COR-L47 (cell line): ENCODE measurements at regions not wholly inside any gene's neighbourhood (a gene's known extent, or its start where the extent isn't known, plus 50 kb on each side); places are given as distances from the start of the nearest gene placed in this dataset.
"Not testable (repeated sequence)": the region's sequence is repeated elsewhere in the genome, so short reads cannot be mapped to it uniquely, and the experiment has no call there.

Source experiments
- DNase-seq: peaks from one replicate; lab custom pipeline; 2025; lab: John Stamatoyannopoulos, UW

- no peak for DNase-seq
Observed at GRCh38 chr5:36390640-36391039, 88.9 kb upstream of the RANBP3L start.

- DNase-seq = no peak
Observed at GRCh38 chr5:36392186-36392585, 90.5 kb upstream of the RANBP3L start.

GRCh38 chr5:36392818-36393217 is 91.1 kb upstream of the RANBP3L start:
- no peak for DNase-seq

- DNase-seq = no peak
Observed at GRCh38 chr5:36393656-36394428, 92.1 kb upstream of the RANBP3L start.

- no peak for DNase-seq
Observed at GRCh38 chr5:36395260-36395659, 93.6 kb upstream of the RANBP3L start.

GRCh38 chr5:36395947-36396346 is 94.2 kb upstream of the RANBP3L start:
- DNase-seq = not testable (repeated sequence)

- no peak for DNase-seq
Observed at GRCh38 chr5:36396640-36397039, 94.9 kb upstream of the RANBP3L start.

- no peak for DNase-seq
Observed at GRCh38 chr5:36397901-36398536, 96.3 kb upstream of the RANBP3L start.

- DNase-seq = no peak
Observed at GRCh38 chr5:36402512-36402906, 100.8 kb upstream of the RANBP3L start.

- no peak for DNase-seq
Observed at GRCh38 chr5:36403632-36404311, 102.1 kb upstream of the RANBP3L start.

GRCh38 chr5:36406023-36406422 is 104.3 kb upstream of the RANBP3L start:
- DNase-seq = no peak

- no peak for DNase-seq
Observed at GRCh38 chr5:36407396-36407795, 105.7 kb upstream of the RANBP3L start.

GRCh38 chr5:36409711-36410110 is 108.0 kb upstream of the RANBP3L start:
- DNase-seq = not testable (repeated sequence)

- not testable (repeated sequence) for DNase-seq
Observed at GRCh38 chr5:36410672-36411071, 109.0 kb upstream of the RANBP3L start.

- DNase-seq = no peak
Observed at GRCh38 chr5:36414869-36415282, 113.2 kb upstream of the RANBP3L start.

GRCh38 chr5:36416605-36417004 is 114.9 kb upstream of the RANBP3L start:
- DNase-seq = no peak

GRCh38 chr5:36417221-36417620 is 115.5 kb upstream of the RANBP3L start:
- no peak for DNase-seq

- no peak for DNase-seq
Observed at GRCh38 chr5:36417668-36418067, 116.0 kb upstream of the RANBP3L start.

- DNase-seq = no peak
Observed at GRCh38 chr5:36418152-36418979, 116.7 kb upstream of the RANBP3L start.

- no peak for DNase-seq
Observed at GRCh38 chr5:36421256-36421655, 119.6 kb upstream of the RANBP3L start.

- no peak for DNase-seq
Observed at GRCh38 chr5:36422952-36423351, 121.2 kb upstream of the RANBP3L start.
